CD14-positive monocyte (primary cell): ENCODE measurements at regions not wholly inside any gene's neighbourhood (a gene's known extent, or its start where the extent isn't known, plus 50 kb on each side); places are given as distances from the start of the nearest gene placed in this dataset.

Experiments used
- DNase-seq, 3 donors: peaks; one replicate each; pipeline ENCODE4 v3.0.0-alpha.2; 2011 to 2022
- H2AFZ ChIP-seq: 2 replicates; pipeline ENCODE4 v1.6.0; 2012; ENCODE audit warnings: mild to moderate bottlenecking, low read depth, low read length, inconsistent platforms; ENCODE audit not compliant: insufficient read depth, poor library complexity, severe bottlenecking
- H3K27ac ChIP-seq, 2 donors: 1 replicate in 1 of 2; 2 replicates in 1 of 2; pipeline ENCODE4 v1.5.1; 2012 to 2013; ENCODE audit warnings: low read length in 2 of 2, control low read depth in 1 of 2, inconsistent platforms in 1 of 2, low read depth in 1 of 2, mild to moderate bottlenecking in 1 of 2
- H3K27me3 ChIP-seq, 2 donors: one replicate each; pipeline versions ENCODE4 v1.6.0 to v1.6.1; 2011 to 2013; ENCODE audit warnings: low read length in 2 of 2; ENCODE audit not compliant: control insufficient read depth in 2 of 2, insufficient read depth in 2 of 2
- H3K36me3 ChIP-seq, 2 donors: replicated peaks in 1 of 2; 1 replicate in 1 of 2; 2 replicates in 1 of 2; pipeline versions ENCODE4 v1.5.1 to v1.6.1; 2012 to 2013; ENCODE audit warnings: low read length in 2 of 2, control low read depth in 1 of 2, inconsistent platforms in 1 of 2, mild to moderate bottlenecking in 1 of 2; ENCODE audit not compliant: insufficient read depth in 2 of 2, control insufficient read depth in 1 of 2
- H3K4me1 ChIP-seq, 2 donors: 1 replicate in 1 of 2; 2 replicates in 1 of 2; pipeline versions ENCODE4 v1.5.1 to v1.6.1; 2012 to 2013; ENCODE audit warnings: low read length in 2 of 2, control low read depth in 1 of 2, inconsistent platforms in 1 of 2, mild to moderate bottlenecking in 1 of 2, moderate library complexity in 1 of 2; ENCODE audit not compliant: insufficient read depth in 2 of 2, control insufficient read depth in 1 of 2
- H3K4me2 ChIP-seq: replicated peaks from 2 replicates; pipeline ENCODE3; 2012; ENCODE audit warnings: low read length, moderate library complexity, mild to moderate bottlenecking; ENCODE audit not compliant: poor library complexity, severe bottlenecking; ENCODE audit errors: extremely low read depth
- H3K4me3 ChIP-seq, 3 experiments: fragments of 200-600 bp in 1 of 3; sonication (generic) in 1 of 3; replicated peaks in 1 of 3; 1 replicate in 2 of 3; 2 replicates in 1 of 3; pipeline ENCODE4 v1.5.1; 2011 to 2013; ENCODE audit warnings: low read length in 3 of 3, mild to moderate bottlenecking in 3 of 3, control low read depth in 2 of 3, low read depth in 2 of 3, inconsistent platforms in 1 of 3, moderate library complexity in 1 of 3
- H3K79me2 ChIP-seq: 2 replicates; pipeline ENCODE4 v1.6.0; 2012; ENCODE audit warnings: mild to moderate bottlenecking, control low read depth, inconsistent platforms, low read length, moderate library complexity; ENCODE audit not compliant: insufficient read depth
- H3K9ac ChIP-seq: 2 replicates; pipeline ENCODE4 v1.6.0; 2017; ENCODE audit warnings: low read length, mild to moderate bottlenecking; ENCODE audit not compliant: insufficient read depth, poor library complexity, severe bottlenecking
- H3K9me3 ChIP-seq, 2 donors: replicated peaks in 1 of 2; 1 replicate in 1 of 2; 2 replicates in 1 of 2; pipeline versions ENCODE4 v1.5.1 to v1.6.1; 2012 to 2013; ENCODE audit warnings: low read length in 2 of 2, control low read depth in 1 of 2; ENCODE audit not compliant: control insufficient read depth in 1 of 2, insufficient read depth in 1 of 2
- H4K20me1 ChIP-seq: 2 replicates; pipeline ENCODE4 v1.6.0; 2012; ENCODE audit warnings: mild to moderate bottlenecking, low read length, control low read depth, moderate library complexity; ENCODE audit not compliant: insufficient read depth
- H3K27ac Mint-ChIP-seq, 7 donors: one replicate each; pipeline ENCODE4 v1.8.0; 2020; ENCODE audit warnings: mild to moderate bottlenecking in 7 of 7, mixed read lengths in 7 of 7, moderate library complexity in 6 of 7, inconsistent platforms in 2 of 7
- H3K27me3 Mint-ChIP-seq, 3 donors: one replicate each; pipeline ENCODE4 v1.8.0; 2021 to 2022; ENCODE audit warnings: low read depth in 3 of 3, mild to moderate bottlenecking in 3 of 3, mixed read lengths in 3 of 3, moderate library complexity in 3 of 3, inconsistent platforms in 1 of 3
- H3K36me3 Mint-ChIP-seq, 2 donors: one replicate each; pipeline ENCODE4 v1.8.0; 2020; ENCODE audit warnings: mixed read lengths in 2 of 2, inconsistent platforms in 1 of 2, mild to moderate bottlenecking in 1 of 2
- H3K4me1 Mint-ChIP-seq: one replicate; pipeline ENCODE4 v1.8.0; 2020; ENCODE audit warnings: mild to moderate bottlenecking, mixed read lengths
- H3K4me3 Mint-ChIP-seq, 2 donors: one replicate each; pipeline ENCODE4 v1.8.0; 2020; ENCODE audit warnings: mild to moderate bottlenecking in 2 of 2, mixed read lengths in 2 of 2, moderate library complexity in 1 of 2
- H3K9me3 Mint-ChIP-seq, 7 donors: one replicate each; pipeline ENCODE4 v1.8.0; 2020 to 2022; ENCODE audit warnings: mixed read lengths in 7 of 7, mild to moderate bottlenecking in 6 of 7, moderate library complexity in 6 of 7, inconsistent platforms in 2 of 7
- CTCF ChIP-seq: fragments of 200-600 bp; IDR thresholded peaks from one replicate; pipeline ENCODE4 v1.8.0; 2022; ENCODE audit warnings: antibody characterized with exemption, mild to moderate bottlenecking
- WGBS: methylation state at CpG from one replicate; pipeline ENCODE4 v1.1.5; 2013; ENCODE audit warnings: missing lambda C conversion rate; ENCODE audit not compliant: insufficient coverage; 5-methylcytosine and 5-hydroxymethylcytosine counted together
- intact Hi-C, 2 donors: fragments of 100-400 bp; cut with micrococcal nuclease; formaldehyde crosslinking; loops; one replicate each; pipeline versions ENCODE4 v1.15.0 to v1.15.1; 2023

DNA sequence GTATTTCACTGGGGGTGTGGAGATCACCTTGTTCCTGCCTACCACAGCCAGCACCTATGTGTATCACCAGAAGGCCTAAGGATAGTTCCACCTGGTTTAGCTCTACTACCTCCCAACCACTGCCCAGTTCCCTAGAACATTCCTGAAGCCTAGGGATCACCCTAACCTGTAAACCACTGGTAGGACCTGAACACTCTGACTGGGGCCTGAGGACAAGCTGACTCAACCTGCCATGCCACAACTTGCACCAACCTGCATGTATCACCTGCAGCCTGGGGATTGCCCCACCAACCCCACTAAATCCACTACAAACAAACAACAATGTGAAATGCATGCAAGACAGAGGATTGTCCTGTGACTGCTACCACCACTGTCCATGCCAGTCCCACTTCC, 128.1 kb downstream of the KIF2B start:
- peaks cover 9 to 21% (median 15%) of the 10 kb centered on the region in 7 donors for H3K9me3 Mint-ChIP-seq
- Histone ChIP-seq H2AFZ (no peak overlapping the region), H3K4me3 (no peak overlapping the region), H3K27me3 (no peaks in the 10 kb centered on the region), H3K4me1 (no peaks in the 10 kb centered on the region), H3K79me2 (no peaks in the 10 kb centered on the region), H3K27ac (no peak overlapping the region), H3K36me3 (no peaks in the 10 kb centered on the region), H3K9me3 (peaks cover 18 to 22% of the 10 kb centered on the region in 2 donors), H4K20me1 (no peaks in the 10 kb centered on the region), H3K9ac (no peak overlapping the region), H3K4me2 (no peak overlapping the region)
- H3K4me3 Mint-ChIP-seq, result no peak overlapping the region
- no peak for TF ChIP-seq CTCF
- no peaks in the 10 kb centered on the region for H3K36me3 Mint-ChIP-seq
- DNase-seq, result no peak
- no peaks in the 10 kb centered on the region for H3K4me1 Mint-ChIP-seq
- H3K27me3 Mint-ChIP-seq, result peaks cover 0 to 1% (median 0%) of the 10 kb centered on the region in 3 donors
- intact Hi-C loops, result no loop called here
- peak overlapping the region in 1 of 7 donors; percentile 34 for H3K27ac Mint-ChIP-seq

GRCh38 chr17:53971361-53971760, 148.6 kb downstream of the KIF2B start:
- no peaks in the 10 kb centered on the region for H3K36me3 ChIP-seq
- H3K4me3 ChIP-seq, result no peak overlapping the region
- H2AFZ ChIP-seq, result no peak overlapping the region
- Mint-ChIP-seq H3K4me3 (no peak overlapping the region), H3K27ac (no peak overlapping the region), H3K9me3 (peaks cover 0 to 9% (median 3%) of the 10 kb centered on the region in 7 donors), H3K36me3 (no peaks in the 10 kb centered on the region), H3K4me1 (no peaks in the 10 kb centered on the region), H3K27me3 (peaks cover 0 to 1% (median 0%) of the 10 kb centered on the region in 3 donors)
- H3K9me3 ChIP-seq, result no peaks in the 10 kb centered on the region
- no peaks in the 10 kb centered on the region for H3K79me2 ChIP-seq
- no peak for DNase-seq
- intact Hi-C loops, result no loop called here
- 44% methylated on average over 1 of the region's 1 CpG for WGBS
- no peaks in the 10 kb centered on the region for H3K27me3 ChIP-seq
- H3K4me2 ChIP-seq, result no peak overlapping the region
- no peak for TF ChIP-seq CTCF
- H4K20me1 ChIP-seq, result no peaks in the 10 kb centered on the region
- H3K4me1 ChIP-seq, result no peaks in the 10 kb centered on the region
- no peak overlapping the region for H3K27ac ChIP-seq
- H3K9ac ChIP-seq, result no peak overlapping the region
